NCI-H2029 (cell line): ENCODE measurements at regions not wholly inside any gene's neighbourhood (a gene's known extent, or its start where the extent isn't known, plus 50 kb on each side); places are given as distances from the start of the nearest gene placed in this dataset.

Experiments
- DNase-seq: peaks from one replicate; lab custom pipeline; 2025; lab: John Stamatoyannopoulos, UW

- DNase-seq: no peak
Measured at GRCh38 chr7:35450456-35451214, 196.7 kb upstream of the TBX20 start.

- DNase-seq: no peak
Measured at GRCh38 chr7:35448486-35448885, 194.6 kb upstream of the TBX20 start.

- no peak for DNase-seq
Measured at GRCh38 chr7:35446091-35446490, 192.2 kb upstream of the TBX20 start.

GRCh38 chr7:35437619-35438275 lies 183.8 kb upstream of the TBX20 start:
- DNase-seq: no peak

GRCh38 chr7:35436452-35436851 lies 182.6 kb upstream of the TBX20 start:
- no peak for DNase-seq

- DNase-seq: no peak
Measured at GRCh38 chr7:35430547-35431153, 176.8 kb upstream of the TBX20 start.

- peak; percentile 7 for DNase-seq
Measured at GRCh38 chr7:35424869-35425495, 171.1 kb upstream of the TBX20 start.

GRCh38 chr7:35424440-35424839 lies 170.5 kb upstream of the TBX20 start:
- DNase-seq: no peak

GRCh38 chr7:35422715-35423114 lies 168.8 kb upstream of the TBX20 start:
- no peak for DNase-seq

GRCh38 chr7:35420656-35421055 lies 166.8 kb upstream of the TBX20 start:
- no peak for DNase-seq

GRCh38 chr7:35419391-35419755 lies 165.5 kb upstream of the TBX20 start:
- no peak for DNase-seq

- DNase-seq: no peak
Measured at GRCh38 chr7:35418716-35419390, 165.0 kb upstream of the TBX20 start.

- no peak for DNase-seq
Measured at GRCh38 chr7:35416568-35416967, 162.7 kb upstream of the TBX20 start.

GRCh38 chr7:35415411-35415822 lies 161.5 kb upstream of the TBX20 start:
- no peak for DNase-seq

GRCh38 chr7:35411331-35411730 lies 157.4 kb upstream of the TBX20 start:
- no peak for DNase-seq

- no peak for DNase-seq
Measured at GRCh38 chr7:35405461-35405860, 151.6 kb upstream of the TBX20 start.

- no peak for DNase-seq
Measured at GRCh38 chr7:35401217-35401879, 147.4 kb upstream of the TBX20 start.

- no peak for DNase-seq
Measured at GRCh38 chr7:35399840-35400239, 145.9 kb upstream of the TBX20 start.

- no peak for DNase-seq
Measured at GRCh38 chr7:35399216-35399615, 145.3 kb upstream of the TBX20 start.

GRCh38 chr7:35398518-35398917 lies 144.6 kb upstream of the TBX20 start:
- DNase-seq: no peak

GRCh38 chr7:35390146-35390545 lies 136.2 kb upstream of the TBX20 start:
- no peak for DNase-seq

- DNase-seq: no peak
Measured at GRCh38 chr7:35389636-35390035, 135.7 kb upstream of the TBX20 start.
